GM13976 (cell line): ENCODE measurements at regions not wholly inside any gene's neighbourhood (a gene's known extent, or its start where the extent isn't known, plus 50 kb on each side); places are given as distances from the start of the nearest gene placed in this dataset.

Source experiments
- DNase-seq: peaks from one replicate; pipeline ENCODE4 v3.0.0; 2012; ENCODE audit warnings: low spot score
- CTCF ChIP-seq: IDR thresholded peaks from 2 replicates; pipeline ENCODE4 v1.5.1; 2012; ENCODE audit warnings: borderline replicate concordance, mild to moderate bottlenecking; ENCODE audit not compliant: insufficient read depth; ENCODE audit errors: extremely low read depth, missing control alignments, control extremely low read depth
- in situ Hi-C: fragments of 300-500 bp; cut with MboI; formaldehyde crosslinking; loops from one replicate; pipeline ENCODE4 v1.12.0; 2022; ENCODE audit warnings: low sequenced_read_pairs, mixed read lengths, inconsistent platforms; ENCODE audit not compliant: unreplicated experiment

- no peak for DNase-seq
- in situ Hi-C loops, result no loop called here
These were observed 303.6 kb downstream of the PCDH10 start for GRCh38 chr4:133452678-133453077.

GRCh38 chr4:133450813-133451212 lies 301.7 kb downstream of the PCDH10 start:
- in situ Hi-C loops, result no loop called here
- no peak for DNase-seq
- no peak for TF ChIP-seq CTCF

More at GRCh38 chr4:133452678-133453077, 303.6 kb downstream of the PCDH10 start:
- no peak for TF ChIP-seq CTCF

- no peak for DNase-seq
- TF ChIP-seq CTCF, result no peak
- in situ Hi-C loops, result no loop called here
These were observed 291.3 kb downstream of the PCDH10 start for GRCh38 chr4:133440404-133440803.

- in situ Hi-C loops, result no loop called here
- DNase-seq, result no peak
- TF ChIP-seq CTCF, result no peak
These were observed 290.7 kb downstream of the PCDH10 start for GRCh38 chr4:133439830-133440229.

- DNase-seq, result no peak
- in situ Hi-C loops, result no loop called here
- no peak for TF ChIP-seq CTCF
These were observed 275.5 kb downstream of the PCDH10 start for GRCh38 chr4:133424605-133425004.

- TF ChIP-seq CTCF, result no peak
- no peak for DNase-seq
- in situ Hi-C loops, result no loop called here
These were observed 254.8 kb downstream of the PCDH10 start for GRCh38 chr4:133403913-133404312.

GRCh38 chr4:133402616-133403015 lies 253.5 kb downstream of the PCDH10 start:
- no peak for TF ChIP-seq CTCF
- DNase-seq, result no peak
- in situ Hi-C loops, result no loop called here
